Occipital lobe (tissue), 1 donor: ENCODE measurements at regions not wholly inside any gene's neighbourhood (a gene's known extent, or its start where the extent isn't known, plus 50 kb on each side); places are given as distances from the start of the nearest gene placed in this dataset.

Experiments
- DNase-seq: peaks from one replicate; lab custom pipeline; 2025; lab: John Stamatoyannopoulos, UW

GRCh38 chr9:129359916-129360536, 182.0 kb upstream of the IER5L start:
- DNase-seq, result no peak

DNA sequence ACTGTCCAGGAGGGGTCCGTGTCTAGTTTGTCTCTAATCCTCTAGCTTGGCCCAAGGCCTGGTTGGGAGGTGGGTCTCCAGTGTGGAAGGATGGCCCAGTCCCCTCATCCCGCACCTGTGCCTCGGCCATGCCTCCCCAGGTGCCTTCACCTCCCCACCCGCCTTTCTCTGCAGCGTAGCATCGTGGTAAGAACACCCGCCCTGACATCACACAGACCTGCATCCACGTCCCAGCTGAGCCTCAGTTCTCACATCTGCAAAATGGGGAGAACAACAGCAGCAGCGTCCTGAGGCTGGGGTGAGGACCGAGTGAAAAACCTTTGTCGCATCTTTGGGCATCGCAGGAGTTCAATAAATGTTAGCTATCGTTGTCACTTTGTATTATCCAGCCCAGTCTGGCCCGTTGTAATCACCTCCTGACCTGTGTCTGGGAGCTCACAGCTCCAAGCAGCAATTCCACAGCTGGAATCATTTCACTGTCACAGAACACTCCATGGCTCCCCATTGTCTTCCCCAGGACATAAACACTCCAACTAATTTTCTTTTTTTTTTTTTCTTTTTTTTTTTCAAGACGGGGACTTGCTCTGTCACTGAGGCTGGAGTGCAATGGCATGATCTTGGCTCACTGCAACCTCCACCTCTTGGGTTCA, 181.2 kb upstream of the IER5L start:
- DNase-seq, result no peak

DNA sequence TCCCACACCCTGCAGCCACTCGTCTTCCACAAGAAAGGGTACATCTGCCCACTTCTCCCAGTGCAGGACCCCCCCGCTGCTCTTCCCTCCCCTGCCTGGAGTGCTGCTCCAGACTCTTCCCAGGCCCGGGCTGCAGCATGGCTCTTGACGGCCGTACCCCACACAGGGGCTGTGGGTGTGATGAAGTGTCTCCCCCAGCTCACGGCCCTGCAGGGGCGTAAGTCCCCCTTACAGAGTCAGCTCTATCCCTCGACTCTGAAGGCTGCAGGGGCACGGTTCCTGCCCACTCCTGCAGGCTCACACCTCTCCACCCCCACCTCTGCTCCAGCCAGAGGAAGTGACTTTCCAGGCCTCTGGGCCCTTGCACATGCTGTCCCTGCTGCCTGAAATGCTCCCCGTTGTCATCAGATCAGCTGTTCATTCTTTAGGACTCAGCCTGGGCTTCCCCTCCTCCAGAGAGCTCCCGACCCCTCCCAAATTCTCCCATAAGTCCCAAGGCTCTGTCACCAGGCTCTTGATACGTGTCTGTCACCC, 180.6 kb upstream of the IER5L start:
- no peak for DNase-seq

DNA sequence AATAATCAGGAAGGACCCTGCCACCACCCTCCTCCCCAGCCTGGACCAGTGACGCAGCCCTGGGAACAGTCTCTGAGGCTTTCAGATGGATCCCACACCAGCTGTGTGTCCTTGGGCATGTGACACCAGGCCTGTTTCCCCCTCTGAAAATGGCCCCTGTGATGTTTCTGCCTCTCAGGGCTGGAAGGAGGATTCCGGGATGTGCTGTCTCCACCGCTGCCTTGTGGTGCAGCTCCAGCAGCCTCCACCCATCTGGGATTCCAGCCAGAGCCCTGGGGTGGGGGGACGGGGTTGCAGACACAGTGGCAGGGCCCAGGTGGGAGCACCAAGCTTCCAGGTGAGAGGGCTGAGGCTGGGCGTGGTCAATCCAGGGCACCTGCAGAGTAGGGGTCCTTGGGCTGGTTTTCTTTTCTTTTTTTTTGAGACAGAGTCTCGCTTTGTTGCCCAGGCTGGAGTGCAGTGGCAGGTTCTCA, 179.7 kb upstream of the IER5L start:
- no peak for DNase-seq

GRCh38 chr9:129356871-129357772, 179.1 kb upstream of the IER5L start:
- DNase-seq, result no peak

GRCh38 chr9:129355631-129356030, 177.6 kb upstream of the IER5L start:
- DNase-seq, result no peak

GRCh38 chr9:129354498-129354897, 176.4 kb upstream of the IER5L start:
- DNase-seq, result no peak

GRCh38 chr9:129353697-129354336, 175.8 kb upstream of the IER5L start:
- DNase-seq, result no peak

- DNase-seq, result no peak
Observed at GRCh38 chr9:129352146-129352865, 174.2 kb upstream of the IER5L start.

- DNase-seq, result no peak
Observed at GRCh38 chr9:129351642-129352145, 173.6 kb upstream of the IER5L start.

- DNase-seq, result no peak
Observed at GRCh38 chr9:129351058-129351641, 173.1 kb upstream of the IER5L start.

DNA sequence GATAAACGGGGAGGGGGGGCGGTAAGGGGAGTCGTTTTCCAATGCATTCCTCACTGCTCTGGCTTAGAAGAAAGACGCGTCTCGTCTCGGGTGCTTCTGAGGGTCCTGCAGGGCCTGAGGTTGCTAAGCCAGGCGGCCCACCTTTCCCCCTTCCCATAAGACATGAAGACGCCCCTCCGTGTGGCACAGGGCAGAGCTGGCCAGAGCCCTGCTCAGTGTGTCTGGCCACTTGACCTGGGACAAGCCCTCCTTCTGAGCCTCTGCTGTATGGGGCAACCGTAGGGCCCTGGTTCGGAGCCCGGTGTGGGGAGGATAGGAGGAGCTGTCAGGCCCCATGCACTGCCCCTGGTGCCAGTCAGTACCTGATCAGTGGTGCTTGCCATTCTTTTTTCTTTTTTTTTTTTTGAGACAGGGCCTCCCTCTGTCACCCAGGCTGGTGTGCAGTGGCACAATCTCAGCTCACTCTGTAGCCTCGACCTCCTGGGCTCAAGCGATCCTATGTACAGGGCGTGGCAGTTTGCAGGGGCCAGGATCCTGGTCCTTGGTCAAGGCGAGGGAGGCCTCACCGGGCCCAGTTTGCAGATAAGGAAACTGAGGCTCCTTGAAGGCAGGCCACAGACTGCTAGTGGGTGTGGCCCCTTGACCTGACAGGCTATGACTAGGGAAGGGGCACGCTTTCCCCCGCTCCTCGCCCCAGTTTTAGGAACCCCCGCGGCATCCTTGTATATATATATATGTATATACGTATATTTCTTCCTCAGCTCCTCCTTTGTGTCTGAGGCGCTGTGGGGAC, 172.3 kb upstream of the IER5L start:
- no peak for DNase-seq

DNA sequence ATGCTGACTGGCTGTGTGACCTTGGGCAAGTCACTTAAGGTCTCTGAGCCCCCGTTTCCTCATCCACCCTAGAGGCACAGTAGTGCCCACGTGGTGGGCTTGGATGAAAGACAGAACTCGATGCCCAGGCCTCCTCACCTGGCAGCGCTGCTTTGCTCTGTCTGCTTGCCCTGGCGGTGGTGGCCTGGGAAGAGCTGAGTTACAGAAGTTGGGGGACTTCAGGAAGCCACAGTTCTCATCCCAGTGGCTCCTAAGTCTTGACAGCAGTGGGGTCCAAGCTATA, 171.5 kb upstream of the IER5L start:
- DNase-seq, result no peak

GRCh38 chr9:129348890-129349664, 171.0 kb upstream of the IER5L start:
- no peak for DNase-seq

DNA sequence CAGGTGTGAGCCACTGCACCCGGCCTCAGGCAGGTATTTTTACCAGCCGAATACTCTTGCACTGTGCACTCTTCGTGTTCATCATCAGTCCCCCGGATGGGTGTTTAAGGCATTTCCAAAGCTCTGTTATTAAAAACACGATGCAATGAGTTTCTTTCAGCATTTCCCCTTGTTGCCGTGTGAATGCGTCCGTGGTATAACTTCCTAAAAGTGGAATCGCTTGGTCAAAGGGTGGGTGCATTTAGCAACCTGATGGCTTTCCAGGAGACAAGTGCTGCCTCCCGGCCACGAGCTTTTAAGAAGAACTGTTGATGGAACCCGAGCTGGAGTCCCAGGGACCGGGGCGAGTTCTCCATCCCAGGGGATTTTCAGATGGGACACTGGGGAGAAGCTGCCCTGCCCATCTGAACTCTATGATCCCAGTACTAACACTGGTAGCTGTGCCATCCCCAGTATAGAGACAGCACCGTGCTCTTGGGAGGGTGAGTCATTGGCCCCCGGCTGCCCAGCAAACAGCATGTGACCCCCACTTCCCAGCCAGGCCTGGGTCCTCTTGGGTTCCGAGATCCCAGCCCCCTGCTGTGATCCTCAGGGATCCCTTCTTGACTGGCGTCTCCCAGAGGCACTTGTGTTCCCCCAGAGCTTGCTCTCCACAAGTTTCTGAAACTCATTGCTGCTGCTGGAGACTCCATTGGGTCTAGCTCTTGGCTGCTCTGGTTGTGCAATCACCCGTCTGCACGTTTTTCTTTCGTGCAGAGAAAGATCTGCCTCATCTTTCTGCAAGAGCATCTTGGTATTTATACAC, 169.5 kb upstream of the IER5L start:
- no peak for DNase-seq

GRCh38 chr9:129346046-129346445, 168.0 kb upstream of the IER5L start:
- DNase-seq, result no peak

- DNase-seq, result no peak
Observed at GRCh38 chr9:129344641-129345495, 166.8 kb upstream of the IER5L start.
